Muscle of leg (tissue), 3 donors: ENCODE measurements at regions not wholly inside any gene's neighbourhood (a gene's known extent, or its start where the extent isn't known, plus 50 kb on each side); places are given as distances from the start of the nearest gene placed in this dataset.

Experiments used
- DNase-seq: peaks from one replicate; pipeline ENCODE4 v3.0.0; 2013
- H3K27ac ChIP-seq: one replicate; pipeline ENCODE4 v1.5.1; 2013; ENCODE audit warnings: mild to moderate bottlenecking, low read length, control low read depth
- H3K27me3 ChIP-seq: one replicate; pipeline ENCODE4 v1.6.1; 2013; ENCODE audit warnings: low read length; ENCODE audit not compliant: control insufficient read depth, insufficient read depth
- H3K36me3 ChIP-seq: one replicate; pipeline ENCODE4 v1.6.1; 2013; ENCODE audit warnings: low read length; ENCODE audit not compliant: control insufficient read depth, insufficient read depth
- H3K4me1 ChIP-seq: one replicate; pipeline ENCODE4 v1.6.1; 2013; ENCODE audit warnings: low read length; ENCODE audit not compliant: control insufficient read depth, insufficient read depth
- H3K4me3 ChIP-seq: one replicate; pipeline ENCODE4 v1.5.1; 2013; ENCODE audit warnings: low read length, control low read depth
- H3K9me3 ChIP-seq: replicated peaks from 2 replicates; pipeline ENCODE4 v1.6.1; 2013; ENCODE audit warnings: low read depth, low read length; ENCODE audit not compliant: control insufficient read depth
- WGBS: methylation state at CpG from one replicate; pipeline ENCODE4 v1.1.5; 2013; ENCODE audit warnings: missing lambda C conversion rate; ENCODE audit not compliant: insufficient coverage; 5-methylcytosine and 5-hydroxymethylcytosine counted together

GRCh38 chr2:129698593-129698992 lies 280.9 kb upstream of the RAB6C start:
- Histone ChIP-seq H3K4me3 (no peak overlapping the region), H3K4me1 (no peaks in the 10 kb centered on the region), H3K36me3 (no peaks in the 10 kb centered on the region), H3K27me3 (no peaks in the 10 kb centered on the region), H3K27ac (no peak overlapping the region), H3K9me3 (no peaks in the 10 kb centered on the region)
- WGBS: 50% methylated on average over 2 of the region's 3 CpGs
- DNase-seq: no peak

GRCh38 chr2:129699781-129700573 lies 279.5 kb upstream of the RAB6C start:
- H3K36me3 ChIP-seq: no peaks in the 10 kb centered on the region
- DNase-seq: no peak
- no peaks in the 10 kb centered on the region for H3K4me1 ChIP-seq
- 40% methylated on average over 4 of the region's 10 CpGs for WGBS
- no peaks in the 10 kb centered on the region for H3K27me3 ChIP-seq
- H3K9me3 ChIP-seq: no peaks in the 10 kb centered on the region
- H3K27ac ChIP-seq: no peak overlapping the region
- H3K4me3 ChIP-seq: no peak overlapping the region

GRCh38 chr2:129702416-129703176 lies 276.9 kb upstream of the RAB6C start:
- Histone ChIP-seq H3K27ac (no peak overlapping the region), H3K27me3 (peaks cover 2% of the 10 kb centered on the region), H3K36me3 (no peaks in the 10 kb centered on the region), H3K4me1 (no peaks in the 10 kb centered on the region), H3K9me3 (no peaks in the 10 kb centered on the region), H3K4me3 (no peak overlapping the region)
- WGBS: 100% methylated on average over 1 of the region's 4 CpGs
- no peak for DNase-seq

DNA sequence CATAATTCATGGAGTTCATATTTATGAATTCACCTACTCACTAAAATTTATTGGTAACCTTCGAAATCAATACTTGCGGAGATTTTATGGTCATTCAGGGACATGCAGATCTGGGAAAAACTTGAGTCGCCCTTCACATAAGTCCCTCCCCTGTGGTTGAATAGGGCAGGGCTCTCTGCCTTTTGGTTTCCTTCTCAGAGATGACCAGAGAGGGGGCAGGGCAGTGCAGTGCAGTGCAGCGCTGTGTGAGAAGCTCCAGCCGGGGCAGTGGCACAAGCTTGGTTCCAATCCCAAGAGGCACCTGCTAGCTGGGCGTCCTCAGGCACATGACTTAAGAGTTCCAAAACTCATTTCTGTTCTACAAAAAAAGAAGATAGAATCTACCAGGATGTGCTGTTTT lies 274.4 kb upstream of the RAB6C start:
- Histone ChIP-seq H3K9me3 (no peaks in the 10 kb centered on the region), H3K27me3 (peaks cover 2% of the 10 kb centered on the region), H3K36me3 (no peaks in the 10 kb centered on the region), H3K27ac (no peak overlapping the region), H3K4me3 (no peak overlapping the region), H3K4me1 (peaks cover 9% of the 10 kb centered on the region)
- 87% methylated on average over 3 of the region's 6 CpGs for WGBS
- DNase-seq: no peak

DNA sequence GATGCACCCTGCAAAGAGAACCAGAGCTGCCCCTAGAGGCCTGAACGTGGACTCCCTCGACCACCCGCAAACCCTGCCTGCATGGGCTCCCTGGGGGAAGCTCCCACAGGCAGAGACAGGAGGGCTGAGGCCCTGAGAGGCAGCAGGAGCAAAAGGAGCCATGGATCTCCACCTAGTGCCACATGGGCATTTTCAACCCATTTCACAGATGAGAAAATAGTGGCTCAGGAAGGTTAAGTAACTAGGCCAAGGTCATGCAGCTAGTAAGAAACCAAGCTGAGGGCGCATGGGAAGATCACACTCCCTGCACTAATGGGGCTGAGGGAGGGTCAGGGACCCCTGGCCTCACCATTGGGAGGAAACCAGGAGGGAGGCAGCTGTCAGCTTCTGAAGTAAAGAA lies 271.7 kb upstream of the RAB6C start:
- H3K27me3 ChIP-seq: peaks cover 2% of the 10 kb centered on the region
- DNase-seq: no peak
- H3K36me3 ChIP-seq: no peaks in the 10 kb centered on the region
- no peak overlapping the region for H3K27ac ChIP-seq
- H3K4me1 ChIP-seq: peaks cover 9% of the 10 kb centered on the region
- 87% methylated on average over 3 of the region's 4 CpGs for WGBS
- no peaks in the 10 kb centered on the region for H3K9me3 ChIP-seq
- no peak overlapping the region for H3K4me3 ChIP-seq

DNA sequence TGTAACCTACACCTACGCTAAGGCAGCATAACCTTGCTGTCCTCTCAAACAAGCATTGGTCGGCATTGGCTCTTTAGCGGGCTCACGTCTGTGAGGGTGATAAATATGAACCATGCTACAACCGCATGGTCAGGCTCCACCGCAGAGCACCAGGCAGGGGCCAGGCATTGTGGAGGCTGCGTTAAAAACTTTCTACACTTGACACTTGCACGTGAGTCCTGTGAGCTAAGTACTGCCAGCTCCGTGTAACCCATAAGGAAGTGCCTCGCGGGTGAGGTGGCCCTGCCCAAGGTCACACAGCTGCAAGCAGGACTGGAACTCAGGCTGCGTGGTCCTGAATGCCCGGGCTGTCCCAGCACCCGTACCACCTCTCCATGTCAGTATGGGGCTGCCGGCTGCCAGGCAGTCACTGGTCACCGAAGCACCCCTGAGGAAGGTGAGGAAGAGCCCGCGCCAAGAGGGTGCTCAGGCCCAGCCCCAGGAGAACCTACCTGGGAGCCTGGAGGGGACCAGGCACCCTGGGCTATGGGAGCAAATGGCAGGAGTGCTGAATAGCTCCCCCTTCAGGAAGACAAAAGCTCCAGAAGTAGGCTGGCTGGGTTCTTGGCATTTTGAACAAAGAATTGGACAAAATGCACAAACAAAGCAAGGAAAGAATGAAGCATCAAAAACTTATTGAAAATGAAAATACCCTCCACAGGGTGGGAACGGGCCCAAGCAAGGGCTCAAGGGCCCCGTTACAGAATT lies 271.1 kb upstream of the RAB6C start:
- H3K27me3 ChIP-seq: peaks cover 2% of the 10 kb centered on the region

GRCh38 chr2:129709001-129709955 lies 270.2 kb upstream of the RAB6C start:
- Histone ChIP-seq H3K27ac (no peak overlapping the region), H3K4me3 (no peak overlapping the region), H3K4me1 (peaks cover 9% of the 10 kb centered on the region), H3K36me3 (no peaks in the 10 kb centered on the region), H3K27me3 (peaks cover 2% of the 10 kb centered on the region), H3K9me3 (no peaks in the 10 kb centered on the region)
- WGBS: 42% methylated on average over 7 of the region's 13 CpGs
- DNase-seq: peak; percentile 44

More for the DNA sequence above, 271.1 kb upstream of the RAB6C start:
- no peaks in the 10 kb centered on the region for H3K9me3 ChIP-seq
- H3K4me3 ChIP-seq: no peak overlapping the region
- H3K27ac ChIP-seq: no peak overlapping the region
- 88% methylated on average over 15 of the region's 20 CpGs for WGBS
- no peaks in the 10 kb centered on the region for H3K36me3 ChIP-seq
- no peak for DNase-seq
- H3K4me1 ChIP-seq: peaks cover 9% of the 10 kb centered on the region

GRCh38 chr2:129709956-129710598 lies 269.4 kb upstream of the RAB6C start:
- DNase-seq: no peak
- Histone ChIP-seq H3K9me3 (no peaks in the 10 kb centered on the region), H3K4me3 (no peak overlapping the region), H3K27ac (no peak overlapping the region), H3K27me3 (peaks cover 1% of the 10 kb centered on the region), H3K36me3 (no peaks in the 10 kb centered on the region), H3K4me1 (peaks cover 9% of the 10 kb centered on the region)
- WGBS: 74% methylated on average over 13 of the region's 16 CpGs
